IPS DF 19.7 (cell line): ENCODE measurements at regions not wholly inside any gene's neighbourhood (a gene's known extent, or its start where the extent isn't known, plus 50 kb on each side); places are given as distances from the start of the nearest gene placed in this dataset.

Source experiments
- DNase-seq: peaks from one replicate; pipeline ENCODE4 v3.0.0-alpha.2; 2013; ENCODE audit warnings: low read depth, low spot score

DNA sequence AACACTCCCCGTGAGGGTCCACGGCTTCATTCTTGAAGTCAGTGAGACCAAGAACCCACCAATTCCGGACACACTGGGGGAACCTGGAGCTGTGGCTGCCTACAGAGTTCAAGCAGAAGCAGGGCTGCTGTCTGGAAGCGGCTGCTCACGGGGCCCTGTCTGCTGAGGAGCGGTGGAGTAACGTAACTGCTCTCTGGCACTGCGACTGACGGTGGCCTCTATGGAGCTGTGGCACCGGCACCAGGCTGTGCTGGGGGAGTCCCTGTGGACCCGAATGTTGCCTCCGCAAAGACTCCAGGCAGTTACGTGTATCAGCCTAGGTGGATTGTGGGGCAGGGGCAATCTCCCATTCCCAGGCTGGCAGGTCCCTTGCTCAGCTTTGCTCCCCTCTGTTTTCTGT is 703.3 kb upstream of the FRG1 start:
- no peak for DNase-seq

DNA sequence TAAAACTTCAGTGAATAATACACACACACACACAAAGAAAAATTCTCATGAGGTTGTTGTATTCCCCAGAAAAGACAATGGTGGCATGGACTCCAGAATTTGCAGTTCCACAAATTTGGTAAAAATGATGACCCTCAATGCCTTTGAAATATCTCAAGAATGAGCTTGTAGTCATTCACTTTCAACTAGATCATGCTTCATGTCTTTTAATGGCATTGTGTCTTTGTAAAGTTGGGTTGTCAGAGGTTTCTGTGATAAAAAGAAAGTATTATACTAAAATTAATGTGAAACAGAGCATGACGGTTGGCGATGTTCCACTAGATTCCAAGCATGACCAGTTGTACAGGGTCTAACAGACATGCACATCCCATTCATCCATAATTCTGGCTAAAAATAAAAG is 685.0 kb upstream of the FRG1 start:
- DNase-seq: no peak

DNA sequence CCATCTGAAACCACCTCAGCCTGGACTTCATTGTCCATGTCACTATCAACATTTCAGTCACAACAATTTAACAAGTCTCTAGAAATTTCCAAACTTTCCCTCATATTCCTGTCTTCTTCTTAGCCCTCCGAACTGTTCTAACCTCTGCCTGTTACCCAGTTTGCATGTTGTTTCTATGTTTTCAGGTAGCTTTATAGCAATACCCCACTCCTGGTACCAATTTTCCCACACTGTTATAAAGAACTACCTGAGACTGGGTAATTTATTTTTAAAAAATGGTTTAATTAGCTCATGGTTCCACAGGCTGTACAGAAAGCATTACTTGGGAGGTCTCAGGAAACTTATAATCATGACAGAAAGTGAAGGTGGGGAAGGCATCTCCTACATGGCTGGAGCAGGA is 679.2 kb upstream of the FRG1 start:
- DNase-seq: no peak

GRCh38 chr4:189265515-189265914 is 675.2 kb upstream of the FRG1 start:
- DNase-seq: no peak

DNA sequence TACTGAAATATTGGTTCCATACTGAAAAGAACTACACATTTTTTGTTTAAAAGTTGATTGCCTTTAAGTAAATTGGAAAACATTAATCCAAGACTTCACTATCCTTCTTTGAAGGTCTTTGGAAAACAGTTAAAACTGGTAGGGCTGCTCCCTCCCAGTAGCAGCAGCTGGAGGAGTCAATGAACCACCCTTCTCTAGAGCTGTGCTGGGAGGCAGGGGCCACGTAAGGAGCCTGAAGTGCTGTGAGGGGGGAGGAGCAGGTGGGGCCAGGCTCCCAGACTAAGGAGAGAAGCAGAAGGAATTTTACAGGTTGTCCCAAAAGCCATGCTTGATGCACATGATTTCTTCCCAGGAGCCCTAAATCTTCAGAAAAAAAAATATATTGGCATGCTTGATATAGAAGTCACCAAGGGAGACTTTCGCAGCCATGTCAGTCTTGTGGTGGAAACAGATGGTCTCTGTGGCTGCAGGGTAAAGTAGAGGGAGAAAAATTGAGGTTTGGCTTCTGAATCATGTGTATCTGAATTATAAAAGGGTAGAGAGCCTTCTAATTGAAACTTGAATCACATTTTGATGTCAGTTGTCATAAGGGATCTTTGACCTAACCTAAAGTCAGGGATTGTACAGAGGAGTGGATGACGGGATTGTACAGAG is 673.2 kb upstream of the FRG1 start:
- DNase-seq: no peak

- DNase-seq: no peak
These were observed 662.0 kb upstream of the FRG1 start for GRCh38 chr4:189278597-189279165.

GRCh38 chr4:189279188-189279587 is 661.5 kb upstream of the FRG1 start:
- DNase-seq: no peak

GRCh38 chr4:189285377-189285776 is 655.3 kb upstream of the FRG1 start:
- DNase-seq: no peak

DNA sequence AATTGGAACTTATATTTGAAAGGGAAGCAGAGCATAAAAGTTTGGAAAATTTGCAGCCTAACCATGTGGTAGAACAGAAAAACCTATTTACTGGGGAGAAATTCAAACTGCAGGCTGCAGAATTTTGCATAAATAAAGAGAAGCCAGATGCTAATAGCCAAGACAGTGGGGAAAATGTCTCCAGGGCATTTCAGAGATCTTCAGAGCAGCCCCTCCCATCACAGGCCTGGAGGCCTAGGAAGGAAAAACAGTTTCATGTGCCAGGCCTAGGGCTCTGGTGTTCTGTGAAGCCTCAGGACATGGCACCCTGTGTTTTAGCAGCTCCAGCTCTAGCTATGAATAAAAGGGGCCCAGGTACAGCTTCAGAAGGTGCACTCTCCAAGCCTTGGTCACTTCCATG is 648.7 kb upstream of the FRG1 start:
- DNase-seq: no peak

DNA sequence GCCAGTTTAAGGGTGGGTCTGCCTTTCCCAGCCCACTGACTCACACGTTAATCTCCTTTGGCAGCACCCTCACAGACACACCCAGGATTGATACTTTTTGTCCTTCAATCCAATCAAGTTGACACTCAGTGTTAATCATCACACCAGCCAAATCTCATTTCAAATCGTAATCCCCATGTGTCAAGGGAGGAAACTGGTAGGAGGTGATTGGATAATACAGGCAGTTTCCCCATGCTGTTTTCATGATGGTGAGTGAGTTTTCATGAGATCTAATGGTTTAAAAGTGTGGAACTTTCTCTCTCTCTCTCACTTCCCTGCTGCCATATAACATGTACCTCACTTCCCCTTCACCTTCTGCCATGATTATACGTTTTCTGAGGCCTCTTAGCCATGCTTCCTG is 647.2 kb upstream of the FRG1 start:
- no peak for DNase-seq

GRCh38 chr4:189294574-189294973 is 646.1 kb upstream of the FRG1 start:
- no peak for DNase-seq

DNA sequence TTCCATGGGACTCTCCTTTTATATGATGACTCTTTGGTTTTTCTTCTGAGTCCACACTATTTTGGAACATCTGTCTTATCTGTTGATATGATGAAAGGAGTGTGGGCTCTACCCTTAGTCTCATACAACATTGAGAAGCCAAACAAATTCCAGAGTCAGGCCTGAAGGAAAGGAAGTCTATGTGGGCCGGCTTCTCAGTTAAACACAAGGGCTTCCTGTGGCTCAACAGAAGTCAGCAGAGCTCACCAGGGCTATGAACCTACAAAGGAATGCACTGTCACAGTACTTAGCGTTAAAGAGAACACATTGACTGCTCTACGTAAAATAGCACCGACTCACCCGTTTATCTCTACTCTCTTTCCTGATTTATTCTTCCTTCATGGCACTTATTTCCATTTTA is 641.0 kb upstream of the FRG1 start:
- DNase-seq: no peak

- DNase-seq: no peak
These were observed 639.0 kb upstream of the FRG1 start for GRCh38 chr4:189301692-189302091.

- DNase-seq: no peak
These were observed 638.0 kb upstream of the FRG1 start for GRCh38 chr4:189302719-189303118.

- no peak for DNase-seq
These were observed 636.5 kb upstream of the FRG1 start for GRCh38 chr4:189304167-189304566.

- DNase-seq: no peak
These were observed 635.9 kb upstream of the FRG1 start for GRCh38 chr4:189304809-189305208.

- DNase-seq: no peak
These were observed 635.2 kb upstream of the FRG1 start for GRCh38 chr4:189305500-189305899.

GRCh38 chr4:189311251-189311650 is 629.4 kb upstream of the FRG1 start:
- DNase-seq: no peak

DNA sequence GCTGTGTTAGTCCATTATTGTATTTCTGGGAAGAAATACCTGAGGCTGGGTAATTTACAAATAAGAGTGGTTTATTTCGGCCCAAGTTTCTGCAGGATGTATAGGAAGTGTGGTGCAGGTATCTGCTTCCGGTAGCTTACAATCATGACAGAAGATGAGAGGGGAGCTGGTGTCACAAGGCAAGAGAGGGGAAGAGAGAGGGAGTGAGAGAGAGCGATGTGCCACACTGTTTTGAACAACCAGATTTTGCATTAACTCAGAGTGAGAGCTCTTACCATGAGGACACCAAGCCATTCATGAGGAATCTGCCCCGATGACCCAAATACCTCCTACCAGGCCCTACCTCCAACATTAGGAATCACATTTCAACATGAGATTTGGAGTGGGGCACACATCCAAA is 627.6 kb upstream of the FRG1 start:
- DNase-seq: no peak

DNA sequence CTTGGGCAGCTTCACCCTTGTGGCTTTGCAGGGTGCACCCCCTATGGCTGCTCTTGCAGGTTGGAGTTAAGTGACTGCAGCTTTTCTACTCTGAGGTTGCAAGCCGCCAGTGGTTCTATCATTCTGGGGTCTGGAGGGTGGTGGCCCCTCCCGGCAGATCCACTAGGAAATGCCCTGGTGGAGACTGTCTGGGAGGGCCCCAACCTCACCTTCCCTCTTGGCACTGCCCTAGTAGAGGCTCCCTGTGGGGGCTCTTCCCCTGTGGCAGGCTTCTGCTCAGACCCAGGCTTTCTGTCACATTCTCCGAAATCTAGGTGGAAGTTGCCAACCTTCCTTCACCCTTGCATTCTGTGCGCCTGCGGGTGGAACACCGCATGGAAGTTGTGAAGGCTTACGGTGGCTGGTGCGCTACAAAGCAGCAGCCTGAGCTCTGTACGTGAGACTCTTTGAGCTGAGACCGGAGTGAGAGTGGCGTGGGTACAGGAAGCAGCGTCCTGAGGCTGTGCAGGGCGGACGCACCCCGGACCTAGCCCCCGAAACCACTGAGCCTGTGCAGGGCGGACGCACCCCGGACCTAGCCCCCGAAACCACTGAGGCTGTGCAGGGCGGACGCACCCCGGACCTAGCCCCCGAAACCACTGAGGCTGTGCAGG is 626.7 kb upstream of the FRG1 start:
- DNase-seq: no peak

DNA sequence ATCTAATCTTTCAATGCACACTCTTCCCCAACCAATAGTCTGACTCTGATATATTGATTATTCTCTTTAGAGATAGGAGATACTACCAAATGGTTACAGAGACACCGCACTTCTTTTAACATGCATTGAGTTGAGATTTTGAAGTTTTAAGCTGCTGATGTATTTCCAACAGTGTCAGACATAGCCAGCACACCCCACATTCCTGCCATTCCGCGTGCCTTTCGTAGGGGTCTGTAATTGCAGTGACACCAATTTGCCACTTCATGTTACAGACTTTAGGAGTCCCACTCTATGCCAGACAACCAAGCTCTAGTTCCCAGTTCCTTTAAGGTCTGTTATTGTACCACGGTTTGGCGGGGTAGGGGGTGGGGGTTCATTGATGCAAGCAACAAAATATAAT is 618.2 kb upstream of the FRG1 start:
- no peak for DNase-seq

DNA sequence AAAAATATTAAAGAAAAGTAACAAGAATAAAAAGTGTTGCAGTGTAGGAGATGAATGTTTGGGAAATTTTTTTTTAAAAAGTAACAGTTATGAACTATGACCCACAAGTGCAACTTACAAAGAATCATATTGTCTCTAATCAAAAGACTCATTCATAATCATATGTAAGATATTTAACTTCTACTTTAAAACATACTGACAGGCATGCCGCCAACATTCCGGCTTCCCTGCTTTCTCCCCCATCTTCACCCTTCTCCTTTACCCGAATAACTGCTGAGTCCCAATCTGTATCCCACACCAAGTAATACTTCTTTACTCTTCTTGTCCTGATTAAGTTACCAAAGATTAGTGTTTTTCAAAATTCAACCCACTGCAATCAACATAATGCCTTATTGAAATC is 598.8 kb upstream of the FRG1 start:
- DNase-seq: no peak

DNA sequence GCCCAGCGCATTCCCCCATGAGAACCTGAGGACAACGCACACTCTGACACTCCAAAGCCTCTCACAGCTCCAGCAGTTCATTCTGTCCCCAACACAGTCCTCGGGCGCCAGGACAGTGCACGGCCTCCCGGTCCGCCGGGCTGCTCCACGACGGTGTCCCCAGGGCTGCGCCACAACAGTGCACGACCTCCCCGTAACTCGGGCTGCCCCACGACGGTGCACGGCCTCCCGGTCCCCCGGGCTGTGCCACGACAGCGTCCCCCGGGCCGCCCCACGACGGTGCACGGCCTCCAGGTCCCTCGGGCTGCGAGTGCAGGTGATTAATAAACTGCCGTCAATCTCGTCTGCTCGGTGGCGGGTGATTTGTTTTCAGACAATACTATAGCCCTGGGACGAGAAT is 585.1 kb upstream of the FRG1 start:
- no peak for DNase-seq

DNA sequence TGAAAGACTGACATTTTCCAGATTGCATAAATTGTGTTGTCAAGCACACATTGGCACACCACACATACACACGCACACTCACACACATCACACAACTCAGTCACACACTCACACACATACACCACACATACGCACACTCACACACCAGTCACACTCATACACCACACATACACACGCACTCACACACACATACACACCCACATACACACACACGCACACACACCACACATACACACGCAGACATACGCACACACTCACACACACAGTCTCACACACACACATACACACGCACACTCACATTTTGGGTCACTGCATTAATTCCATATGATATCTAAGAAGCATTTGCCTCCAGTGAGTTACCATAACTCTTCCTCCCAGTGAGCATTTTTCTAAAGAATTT is 578.3 kb upstream of the FRG1 start:
- DNase-seq: no peak
